ENCODE measurements at regions not wholly inside any gene's neighbourhood (a gene's known extent, or its start where the extent isn't known, plus 50 kb on each side); places are given as distances from the start of the nearest gene placed in this dataset.
A peak's percentile ranks its signal among the peaks of the same experiment; 100 is the strongest.

GRCh38 chr5:82367930-82368329 lies 89.8 kb upstream of the RPS23 start:
- Histone ChIP-seq H3K36me3 (ENCODE audit: control insufficient read depth in 4 of 4, insufficient read depth in 3 of 4, low read depth in 1 of 4, low read length in 3 of 4) (no peaks in the 10 kb centered on the region), H3K27me3 (ENCODE audit: control insufficient read depth in 4 of 4, insufficient read depth in 4 of 4, low read length in 3 of 4) (no peaks in the 10 kb centered on the region), H3K9ac (ENCODE audit: low read depth in 1 of 2, low read length in 2 of 2) (no peak overlapping the region), H3K4me3 (ENCODE audit: low read depth in 1 of 3, low read length in 3 of 3) (no peak overlapping the region), H3K27ac (ENCODE audit: low read depth in 1 of 2, low read length in 2 of 2) (no peak overlapping the region), H3K4me1 (ENCODE audit: control insufficient read depth in 4 of 4, insufficient read depth in 4 of 4, low read length in 3 of 4) (peaks cover 0 to 5% (median 0%) of the 10 kb centered on the region in 4 donors), H3K9me3 (ENCODE audit: control insufficient read depth in 4 of 4, low read length in 3 of 4) (no peaks in the 10 kb centered on the region)
- WGBS = 98% methylated on average over 1 of the region's 1 CpG
- DNase-seq (ENCODE audit: low spot score) = no peak
- no peak for TF ChIP-seq YY1 (IDR thresholded peaks at IDR 0.05)

GRCh38 chr5:82365744-82366228 lies 87.6 kb upstream of the RPS23 start:
- WGBS = 60% methylated on average over 5 of the region's 5 CpGs
- H3K4me3 ChIP-seq (ENCODE audit: low read depth in 1 of 3, low read length in 3 of 3) = no peak overlapping the region
- H3K27ac ChIP-seq (ENCODE audit: low read depth in 1 of 2, low read length in 2 of 2) = no peak overlapping the region
- peak; percentile 57 for TF ChIP-seq YY1 (IDR thresholded peaks at IDR 0.05)
- no peak for TF ChIP-seq TAF1 (conservative IDR thresholded peaks at IDR 0.05)
- no peak for TF ChIP-seq CTCF (IDR thresholded peaks at IDR 0.05; ENCODE audit: low read depth, low read length, missing input control)
- no peak for TF ChIP-seq ZBTB33 (IDR thresholded peaks at IDR 0.05)
- peak in 1 of 2 donors; percentile 40 for TF ChIP-seq JUND (IDR thresholded peaks at IDR 0.05)
- TF ChIP-seq HNF4A (conservative IDR thresholded peaks at IDR 0.05) = peak in 1 of 2 donors; percentile 41
- TF ChIP-seq RXRA (IDR thresholded peaks at IDR 0.05) = peak in 1 of 2 donors; percentile 75
- TF ChIP-seq RAD21 (IDR thresholded peaks at IDR 0.05) = peak in 1 of 2 donors; percentile 34
- no peak for TF ChIP-seq ATF3 (IDR thresholded peaks at IDR 0.05)
- TF ChIP-seq EGR1 (IDR thresholded peaks at IDR 0.05; ENCODE audit: low read depth in 2 of 2) = no peak
- TF ChIP-seq REST (IDR thresholded peaks at IDR 0.05) = no peak
- TF ChIP-seq HNF4G (IDR thresholded peaks at IDR 0.05) = no peak
- TF ChIP-seq NR2F2 (IDR thresholded peaks at IDR 0.05) = no peak
- no peak for TF ChIP-seq FOXA1 (IDR thresholded peaks at IDR 0.05)
- no peak for TF ChIP-seq MAX (IDR thresholded peaks at IDR 0.05)
- peak; percentile 29 for TF ChIP-seq FOXA2 (IDR thresholded peaks at IDR 0.05)
- TF ChIP-seq GABPA (IDR thresholded peaks at IDR 0.05 in 1 of 2, conservative IDR thresholded peaks at IDR 0.05 in 1 of 2) = no peak
- TF ChIP-seq SP1 (IDR thresholded peaks at IDR 0.05) = no peak
- DNase-seq (ENCODE audit: low spot score) = no peak
- H3K27me3 ChIP-seq (ENCODE audit: control insufficient read depth in 4 of 4, insufficient read depth in 4 of 4, low read length in 3 of 4) = no peaks in the 10 kb centered on the region
- H3K36me3 ChIP-seq (ENCODE audit: control insufficient read depth in 4 of 4, insufficient read depth in 3 of 4, low read depth in 1 of 4, low read length in 3 of 4) = no peaks in the 10 kb centered on the region
- no peaks in the 10 kb centered on the region for H3K9me3 ChIP-seq (ENCODE audit: control insufficient read depth in 4 of 4, low read length in 3 of 4)
- H3K9ac ChIP-seq (ENCODE audit: low read depth in 1 of 2, low read length in 2 of 2) = no peak overlapping the region
- H3K4me1 ChIP-seq (ENCODE audit: control insufficient read depth in 4 of 4, insufficient read depth in 4 of 4, low read length in 3 of 4) = peaks cover 0 to 5% (median 0%) of the 10 kb centered on the region in 4 donors
